IMR-90 (cell line): ENCODE measurements at regions not wholly inside any gene's neighbourhood (a gene's known extent, or its start where the extent isn't known, plus 50 kb on each side); places are given as distances from the start of the nearest gene placed in this dataset.

ENCODE experiments used
- CHD1 ChIP-seq: IDR thresholded peaks from 2 replicates; pipeline ENCODE4 v1.6.1; 2012; ENCODE audit warnings: low read depth, low read length, improper control_type of control experiment
- FOS ChIP-seq: fragments of 150-350 bp; IDR thresholded peaks from 2 replicates; pipeline ENCODE4 v1.6.1; 2016; ENCODE audit warnings: low read depth, low read length
- POLR2A ChIP-seq: IDR thresholded peaks from 2 replicates; pipeline ENCODE4 v1.6.1; 2012; ENCODE audit warnings: mild to moderate bottlenecking, low read depth, low read length
- RAD21 ChIP-seq: IDR thresholded peaks from 2 replicates; pipeline ENCODE4 v1.6.1; 2012; ENCODE audit warnings: low read length, improper control_type of control experiment
- RCOR1 ChIP-seq: IDR thresholded peaks from 2 replicates; pipeline ENCODE4 v1.6.1; 2012; ENCODE audit warnings: mild to moderate bottlenecking, low read length, improper control_type of control experiment; ENCODE audit not compliant: insufficient replicate concordance
- RFX5 ChIP-seq: IDR thresholded peaks from 2 replicates; pipeline ENCODE4 v1.8.0; 2012; ENCODE audit warnings: low read depth, mild to moderate bottlenecking, low read length, moderate library complexity
- TF ChIP-seq, protein P1 (sequence below): fragments of 150-350 bp; IDR thresholded peaks from 2 replicates; pipeline ENCODE4 v1.6.1; 2017; ENCODE audit warnings: mild to moderate bottlenecking, antibody characterized with exemption, low read length, low read depth
- TF ChIP-seq, protein P2 (sequence below): conservative IDR thresholded peaks from 2 replicates; pipeline ENCODE4 v1.5.1; 2012; ENCODE audit warnings: mild to moderate bottlenecking, low read depth, low read length, improper control_type of control experiment

DNA sequence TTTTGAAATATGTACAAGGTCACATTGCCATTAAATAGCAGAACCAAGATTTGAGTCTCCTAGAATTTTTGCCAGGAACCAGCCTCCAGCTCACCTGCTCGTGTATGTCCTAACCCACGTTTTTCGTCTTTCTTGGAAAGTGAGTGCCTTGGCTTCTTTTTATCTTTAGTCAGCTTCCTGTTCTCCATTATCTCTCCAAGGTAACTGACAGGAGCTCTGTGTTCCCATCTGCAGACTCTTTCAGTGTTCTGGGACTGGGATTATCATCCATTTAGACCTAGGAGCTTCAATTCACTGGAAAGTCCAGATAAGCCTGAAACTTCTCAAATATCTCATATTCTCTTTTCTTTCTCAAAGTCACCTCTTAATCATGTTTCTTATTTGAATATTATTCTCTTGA, 193.7 kb downstream of the ZIC5 start:
- TF ChIP-seq, protein P1, sequence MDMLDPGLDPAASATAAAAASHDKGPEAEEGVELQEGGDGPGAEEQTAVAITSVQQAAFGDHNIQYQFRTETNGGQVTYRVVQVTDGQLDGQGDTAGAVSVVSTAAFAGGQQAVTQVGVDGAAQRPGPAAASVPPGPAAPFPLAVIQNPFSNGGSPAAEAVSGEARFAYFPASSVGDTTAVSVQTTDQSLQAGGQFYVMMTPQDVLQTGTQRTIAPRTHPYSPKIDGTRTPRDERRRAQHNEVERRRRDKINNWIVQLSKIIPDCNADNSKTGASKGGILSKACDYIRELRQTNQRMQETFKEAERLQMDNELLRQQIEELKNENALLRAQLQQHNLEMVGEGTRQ: no peak
- TF ChIP-seq, protein P2, sequence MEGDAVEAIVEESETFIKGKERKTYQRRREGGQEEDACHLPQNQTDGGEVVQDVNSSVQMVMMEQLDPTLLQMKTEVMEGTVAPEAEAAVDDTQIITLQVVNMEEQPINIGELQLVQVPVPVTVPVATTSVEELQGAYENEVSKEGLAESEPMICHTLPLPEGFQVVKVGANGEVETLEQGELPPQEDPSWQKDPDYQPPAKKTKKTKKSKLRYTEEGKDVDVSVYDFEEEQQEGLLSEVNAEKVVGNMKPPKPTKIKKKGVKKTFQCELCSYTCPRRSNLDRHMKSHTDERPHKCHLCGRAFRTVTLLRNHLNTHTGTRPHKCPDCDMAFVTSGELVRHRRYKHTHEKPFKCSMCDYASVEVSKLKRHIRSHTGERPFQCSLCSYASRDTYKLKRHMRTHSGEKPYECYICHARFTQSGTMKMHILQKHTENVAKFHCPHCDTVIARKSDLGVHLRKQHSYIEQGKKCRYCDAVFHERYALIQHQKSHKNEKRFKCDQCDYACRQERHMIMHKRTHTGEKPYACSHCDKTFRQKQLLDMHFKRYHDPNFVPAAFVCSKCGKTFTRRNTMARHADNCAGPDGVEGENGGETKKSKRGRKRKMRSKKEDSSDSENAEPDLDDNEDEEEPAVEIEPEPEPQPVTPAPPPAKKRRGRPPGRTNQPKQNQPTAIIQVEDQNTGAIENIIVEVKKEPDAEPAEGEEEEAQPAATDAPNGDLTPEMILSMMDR: no peak
- TF ChIP-seq POLR2A (no peak), FOS (no peak), RCOR1 (no peak), CHD1 (no peak), RFX5 (no peak), RAD21 (no peak)
